ENCODE measurements at regions not wholly inside any gene's neighbourhood (a gene's known extent, or its start where the extent isn't known, plus 50 kb on each side); places are given as distances from the start of the nearest gene placed in this dataset.

DNA sequence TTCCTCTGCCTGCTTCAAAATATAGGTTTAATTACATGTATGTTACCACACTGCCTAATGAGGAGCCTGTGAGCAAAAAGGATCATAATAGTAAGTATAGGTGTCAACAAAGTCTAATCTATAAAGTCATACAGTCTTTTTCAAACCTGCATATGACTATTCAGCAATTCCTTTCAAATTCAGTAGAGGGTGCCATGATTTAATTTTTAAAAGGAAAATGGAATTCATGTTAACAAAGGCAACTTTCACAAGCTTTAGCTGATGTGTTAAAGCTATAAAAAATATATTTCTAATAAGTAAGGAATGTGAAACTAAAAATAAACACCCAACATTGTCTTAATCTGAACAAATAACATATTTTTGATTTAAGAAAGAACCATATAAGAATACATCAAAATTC, 52.1 kb downstream of the MPP7 start:
- ChIA-PET CTCF (interaction anchor here (0.9 to 10.6 kb wide), 26 partner anchors 9 to 159 kb away, joined by 3 to 202 read pairs (median 4); partner anchors contain the start of gene MPP7), POLR2A (no interaction called here)
- intact Hi-C loops (cut with micrococcal nuclease) = loop anchor here (2.0 to 5.0 kb wide), 2 partner anchors 52 to 130 kb away; partner anchors contain the start of gene MPP7
- Mint-ChIP-seq H3K9me3 (peaks cover 2% of the 10 kb centered on the region), H3K4me1 (ENCODE audit: low read depth) (peaks cover 34% of the 10 kb centered on the region), H3K36me3 (ENCODE audit: low read depth) (peaks cover 1% of the 10 kb centered on the region), H3K27ac (no peak overlapping the region), H3K27me3 (no peaks in the 10 kb centered on the region), H3K4me3 (no peak overlapping the region)
- DNase-seq = no peak
- TF ChIP-seq, protein P1, sequence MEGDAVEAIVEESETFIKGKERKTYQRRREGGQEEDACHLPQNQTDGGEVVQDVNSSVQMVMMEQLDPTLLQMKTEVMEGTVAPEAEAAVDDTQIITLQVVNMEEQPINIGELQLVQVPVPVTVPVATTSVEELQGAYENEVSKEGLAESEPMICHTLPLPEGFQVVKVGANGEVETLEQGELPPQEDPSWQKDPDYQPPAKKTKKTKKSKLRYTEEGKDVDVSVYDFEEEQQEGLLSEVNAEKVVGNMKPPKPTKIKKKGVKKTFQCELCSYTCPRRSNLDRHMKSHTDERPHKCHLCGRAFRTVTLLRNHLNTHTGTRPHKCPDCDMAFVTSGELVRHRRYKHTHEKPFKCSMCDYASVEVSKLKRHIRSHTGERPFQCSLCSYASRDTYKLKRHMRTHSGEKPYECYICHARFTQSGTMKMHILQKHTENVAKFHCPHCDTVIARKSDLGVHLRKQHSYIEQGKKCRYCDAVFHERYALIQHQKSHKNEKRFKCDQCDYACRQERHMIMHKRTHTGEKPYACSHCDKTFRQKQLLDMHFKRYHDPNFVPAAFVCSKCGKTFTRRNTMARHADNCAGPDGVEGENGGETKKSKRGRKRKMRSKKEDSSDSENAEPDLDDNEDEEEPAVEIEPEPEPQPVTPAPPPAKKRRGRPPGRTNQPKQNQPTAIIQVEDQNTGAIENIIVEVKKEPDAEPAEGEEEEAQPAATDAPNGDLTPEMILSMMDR (IDR thresholded peaks at IDR 0.05) = peak; percentile 62
- no peak for ATAC-seq

DNA sequence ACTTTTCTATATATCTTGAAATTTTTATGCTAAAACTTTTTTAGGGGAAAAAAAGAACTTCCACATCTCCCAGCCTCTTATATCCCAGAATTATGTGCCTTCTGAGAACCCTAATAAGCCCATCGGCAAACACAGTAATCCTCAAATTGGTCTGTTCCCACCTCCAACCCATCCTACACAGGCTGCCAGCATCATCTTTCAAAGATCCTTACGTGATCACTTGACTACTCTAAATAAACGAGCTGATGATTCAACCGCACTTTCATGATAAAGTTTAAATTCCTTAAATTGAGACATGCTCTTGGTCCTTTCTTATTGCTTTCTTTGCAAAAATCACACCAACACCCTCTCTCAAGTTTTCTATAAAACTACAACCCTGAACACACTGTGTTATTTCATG, 52.5 kb downstream of the MPP7 start:
- ChIA-PET POLR2A (no interaction called here), CTCF (interaction anchor here (0.7 to 10.6 kb wide), 23 partner anchors 9 to 160 kb away, joined by 3 to 202 read pairs (median 4); partner anchors contain the start of gene MPP7)
- Mint-ChIP-seq H3K27me3 (no peaks in the 10 kb centered on the region), H3K36me3 (ENCODE audit: low read depth) (peaks cover 4% of the 10 kb centered on the region), H3K4me3 (no peak overlapping the region), H3K27ac (no peak overlapping the region), H3K9me3 (peaks cover 4% of the 10 kb centered on the region), H3K4me1 (ENCODE audit: low read depth) (peaks cover 36% of the 10 kb centered on the region)
- DNase-seq (no peak), ATAC-seq (no peak)
- TF ChIP-seq, protein P1 (IDR thresholded peaks at IDR 0.05) = no peak
- intact Hi-C loops (cut with micrococcal nuclease) = loop anchor here (2.0 to 5.0 kb wide), 2 partner anchors 52 to 130 kb away; partner anchors contain the start of gene MPP7

DNA sequence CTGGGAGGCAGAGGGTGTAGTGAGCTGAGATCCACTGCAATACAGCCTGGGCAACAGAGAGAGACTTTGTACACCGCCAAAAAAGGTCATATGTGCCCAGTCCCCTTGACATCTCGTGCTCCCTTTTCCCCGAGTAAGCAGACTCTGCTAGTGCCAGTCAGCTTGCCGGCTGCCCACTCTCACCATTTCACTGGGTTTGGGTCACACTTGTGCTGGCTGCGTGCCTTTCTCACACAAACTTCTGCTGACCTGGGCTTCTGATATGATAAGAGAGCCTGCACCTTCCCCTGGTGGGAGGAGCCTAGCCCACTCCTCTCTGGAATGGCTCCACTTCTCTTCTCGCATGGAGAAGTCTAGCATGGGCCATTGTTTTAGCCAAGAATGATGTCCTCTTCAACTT, 53.4 kb downstream of the MPP7 start:
- no peaks in the 10 kb centered on the region for H3K27me3 Mint-ChIP-seq
- ChIA-PET POLR2A (no interaction called here), CTCF (interaction anchor here (0.8 to 10.6 kb wide), 5 partner anchors 46 to 143 kb away, joined by 3 to 202 read pairs (median 3); no protein-coding TSS in a partner anchor)
- H3K9me3 Mint-ChIP-seq = peaks cover 4% of the 10 kb centered on the region
- TF ChIP-seq, protein P1 (IDR thresholded peaks at IDR 0.05) = no peak
- ATAC-seq (no peak), DNase-seq (no peak)
- H3K27ac Mint-ChIP-seq = no peak overlapping the region
- no peak overlapping the region for H3K4me3 Mint-ChIP-seq
- peaks cover 36% of the 10 kb centered on the region for H3K4me1 Mint-ChIP-seq (ENCODE audit: low read depth)
- intact Hi-C loops (cut with micrococcal nuclease) = loop anchor here (10.0 kb wide), 2 partner anchors 465 to 505 kb away; partner anchors contain the start of gene MKX
- H3K36me3 Mint-ChIP-seq (ENCODE audit: low read depth) = peaks cover 4% of the 10 kb centered on the region

DNA sequence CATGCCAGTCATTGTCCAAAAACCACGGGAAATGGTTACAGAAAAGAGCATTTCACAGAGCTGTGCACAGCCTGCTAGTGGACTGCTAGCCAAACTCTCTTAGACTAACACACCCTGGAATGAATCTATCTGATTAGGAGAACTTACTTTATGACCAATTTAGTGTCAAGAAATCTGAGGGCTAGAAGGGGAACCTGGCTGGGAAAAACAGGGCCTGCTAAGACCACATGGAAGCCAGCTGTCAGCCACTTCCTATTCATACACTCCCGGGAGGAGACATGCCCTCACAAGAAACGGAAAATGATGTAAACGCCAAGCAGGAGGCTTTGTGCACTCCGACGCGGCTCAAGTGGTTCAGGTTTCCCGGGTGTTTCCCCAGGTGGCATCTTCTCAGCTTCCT, 54.8 kb downstream of the MPP7 start:
- CTCF ChIA-PET = interaction anchor here (1.0 to 10.6 kb wide), 6 partner anchors 47 to 464 kb away, joined by 3 to 202 read pairs (median 6); partner anchors contain the start of gene MPP7
- intact Hi-C loops (cut with micrococcal nuclease) = loop anchor here (10.0 kb wide), 2 partner anchors 463 to 503 kb away; partner anchors contain the start of gene MKX
- no peak overlapping the region for H3K4me3 Mint-ChIP-seq

More for the DNA sequence above, 54.8 kb downstream of the MPP7 start:
- Mint-ChIP-seq H3K9me3 (peaks cover 4% of the 10 kb centered on the region), H3K4me1 (ENCODE audit: low read depth) (peaks cover 35% of the 10 kb centered on the region), H3K27me3 (no peaks in the 10 kb centered on the region), H3K36me3 (ENCODE audit: low read depth) (peaks cover 6% of the 10 kb centered on the region), H3K27ac (peak overlapping the region; percentile 44)
- POLR2A ChIA-PET = interaction anchor here (0.7 kb wide), 1 partner anchor 135 kb away, joined by 3 read pairs; no protein-coding TSS in a partner anchor
- TF ChIP-seq, protein P1 (IDR thresholded peaks at IDR 0.05) = no peak
- ATAC-seq (no peak), DNase-seq (peak; percentile 13)

Measured in activated CD8-positive, alpha-beta T cell treated with anti-CD3 and anti-CD28 coated beads for 36 hours (primary cell).